IMR-90 (cell line): ENCODE measurements at regions not wholly inside any gene's neighbourhood (a gene's known extent, or its start where the extent isn't known, plus 50 kb on each side); places are given as distances from the start of the nearest gene placed in this dataset.

Experiments
- ATAC-seq: fragments of 200-7000 bp; cut with Tn5 transposase; 2 replicates; pipeline ENCODE4 v1.9.1; 2020; ENCODE audit warnings: low read depth, mild to moderate bottlenecking, moderate library complexity
- BruUV-seq: library from RNA; stranded (reverse); fragments of 400-500 nt; replicated peaks from 2 replicates; lab custom pipeline; 2021; lab: Mats Ljungman, UMichigan
- CTCF ChIA-PET: fragments of 300-600 bp; formaldehyde crosslinking; extraction: SDS; loops from one replicate; lab custom pipeline; 2021; ENCODE audit warnings: antibody characterized with exemption; lab: Yijun Ruan, JAX
- POLR2A ChIA-PET: fragments of 300-600 bp; sonication (Branson Sonifier 250); formaldehyde crosslinking; loops from one replicate; lab custom pipeline; 2022; ENCODE audit warnings: antibody characterized with exemption; ENCODE audit not compliant: unreplicated experiment; lab: Charles Lee
- DNase-seq: peaks from one replicate; pipeline ENCODE4 v3.0.0; 2013
- H2AFZ ChIP-seq: replicated peaks from 2 replicates; pipeline ENCODE3; 2013; ENCODE audit warnings: low read length, mild to moderate bottlenecking; ENCODE audit not compliant: poor library complexity
- H2AK5ac ChIP-seq: 2 replicates; pipeline ENCODE4 v1.6.1; 2013; ENCODE audit warnings: low read depth, low read length, inconsistent platforms
- H2AK9ac ChIP-seq: replicated peaks from 2 replicates; pipeline ENCODE3; 2013; ENCODE audit warnings: mild to moderate bottlenecking, low read depth, low read length, moderate library complexity; ENCODE audit not compliant: poor library complexity
- H2BK120ac ChIP-seq: 2 replicates; pipeline ENCODE4 v1.6.1; 2013; ENCODE audit warnings: low read depth, low read length, inconsistent platforms
- H2BK15ac ChIP-seq: 3 replicates; pipeline ENCODE4 v1.6.1; 2013; ENCODE audit warnings: low read depth, low read length, inconsistent platforms
- H2BK20ac ChIP-seq: 2 replicates; pipeline ENCODE4 v1.6.1; 2013; ENCODE audit warnings: low read depth, mild to moderate bottlenecking, inconsistent platforms, low read length, moderate library complexity
- H2BK5ac ChIP-seq: 2 replicates; pipeline ENCODE4 v1.6.1; 2013; ENCODE audit warnings: mild to moderate bottlenecking, low read depth, low read length, inconsistent platforms; ENCODE audit not compliant: poor library complexity, severe bottlenecking
- H3K14ac ChIP-seq: replicated peaks from 2 replicates; pipeline ENCODE4 v1.6.1; 2013; ENCODE audit warnings: low read depth, low read length, inconsistent platforms
- H3K18ac ChIP-seq: 2 replicates; pipeline ENCODE4 v1.6.1; 2013; ENCODE audit warnings: low read depth, low read length, control low read depth
- H3K23ac ChIP-seq: 2 replicates; pipeline ENCODE4 v1.6.1; 2013; ENCODE audit warnings: low read depth, low read length, inconsistent platforms
- H3K27ac ChIP-seq: 2 replicates; pipeline ENCODE4 v1.5.1; 2013; ENCODE audit warnings: mild to moderate bottlenecking, control low read depth, low read length; ENCODE audit not compliant: insufficient read depth
- H3K27me3 ChIP-seq: 2 replicates; pipeline ENCODE4 v1.6.1; 2013; ENCODE audit warnings: low read length; ENCODE audit not compliant: control insufficient read depth, insufficient read depth
- H3K36me3 ChIP-seq: 2 replicates; pipeline ENCODE4 v1.6.1; 2013; ENCODE audit warnings: low read length, mixed read lengths; ENCODE audit not compliant: control insufficient read depth, insufficient read depth
- H3K4ac ChIP-seq: 2 replicates; pipeline ENCODE4 v1.6.1; 2013; ENCODE audit warnings: low read depth, low read length, inconsistent platforms
- H3K4me1 ChIP-seq: 2 replicates; pipeline ENCODE4 v1.6.1; 2013; ENCODE audit warnings: low read length, mixed read lengths; ENCODE audit not compliant: control insufficient read depth, insufficient read depth
- H3K4me2 ChIP-seq: 2 replicates; pipeline ENCODE4 v1.6.1; 2013; ENCODE audit warnings: low read depth, mild to moderate bottlenecking, control low read depth, low read length, moderate library complexity
- H3K4me3 ChIP-seq: 2 replicates; pipeline ENCODE4 v1.5.1; 2013; ENCODE audit warnings: low read depth, mild to moderate bottlenecking, control low read depth, low read length, moderate library complexity; ENCODE audit not compliant: insufficient read depth
- H3K56ac ChIP-seq: 2 replicates; pipeline ENCODE4 v1.6.1; 2013; ENCODE audit warnings: low read length, inconsistent platforms; ENCODE audit not compliant: insufficient read depth; ENCODE audit errors: extremely low read depth
- H3K79me1 ChIP-seq, 2 experiments: 2 replicates each; pipeline ENCODE4 v1.6.1; 2013; ENCODE audit warnings: low read length in 2 of 2, inconsistent platforms in 1 of 2, low read depth in 1 of 2
- H3K9ac ChIP-seq: 2 replicates; pipeline ENCODE4 v1.6.1; 2013; ENCODE audit warnings: low read depth, low read length, control low read depth
- H3K9me1 ChIP-seq: 2 replicates; pipeline ENCODE4 v1.6.1; 2013; ENCODE audit warnings: low read length, inconsistent platforms; ENCODE audit not compliant: insufficient read depth
- H3K9me3 ChIP-seq: 2 replicates; pipeline ENCODE4 v1.6.1; 2013; ENCODE audit warnings: low read length; ENCODE audit not compliant: control insufficient read depth, insufficient read depth
- H4K20me1 ChIP-seq: 2 replicates; pipeline ENCODE4 v1.6.1; 2013; ENCODE audit warnings: low read length, inconsistent platforms; ENCODE audit not compliant: insufficient read depth
- H4K5ac ChIP-seq: 2 replicates; pipeline ENCODE4 v1.6.1; 2013; ENCODE audit warnings: mild to moderate bottlenecking, low read depth, low read length, control low read depth
- H4K8ac ChIP-seq, 2 experiments: 2 replicates each; pipeline ENCODE4 v1.6.1; 2013; ENCODE audit warnings: low read depth in 2 of 2, low read length in 2 of 2, control low read depth in 1 of 2, inconsistent platforms in 1 of 2
- H4K91ac ChIP-seq: 2 replicates; pipeline ENCODE4 v1.6.1; 2013; ENCODE audit warnings: low read depth, low read length, inconsistent platforms; ENCODE audit not compliant: insufficient read depth
- MAZ ChIP-seq: IDR thresholded peaks from 2 replicates; pipeline ENCODE4 v1.6.1; 2012; ENCODE audit warnings: low read depth, mild to moderate bottlenecking, low read length, improper control_type of control experiment, moderate library complexity, borderline replicate concordance
- USF2 ChIP-seq: fragments of 150-350 bp; IDR thresholded peaks from 2 replicates; pipeline ENCODE4 v1.6.1; 2017; ENCODE audit warnings: mild to moderate bottlenecking, antibody characterized with exemption, low read length, low read depth
- WGBS, 2 experiments: methylation state at CpG; one replicate each; pipeline versions ENCODE4 v1.1.5 to v1.1.7; 2013; ENCODE audit warnings: missing lambda C conversion rate in 2 of 2; ENCODE audit not compliant: insufficient read length in 1 of 2; ENCODE audit errors: extremely low coverage in 2 of 2; 5-methylcytosine and 5-hydroxymethylcytosine counted together
- dilution Hi-C: fragments of 300-500 bp; cut with HindIII; formaldehyde crosslinking; loops from one replicate; pipeline ENCODE4 v1.14.3; 2018; ENCODE audit warnings: low sequenced_read_pairs; ENCODE audit not compliant: unreplicated experiment
- in situ Hi-C: fragments of 300-500 bp; cut with MboI; formaldehyde crosslinking; loops from 3 replicates; pipeline ENCODE4 v1.14.3; 2019; ENCODE audit warnings: low sequenced_read_pairs, inconsistent platforms, mixed read lengths
- intact Hi-C: fragments of 100-400 bp; cut with micrococcal nuclease; formaldehyde crosslinking; loops from 2 replicates; pipeline ENCODE4 v1.10.0; 2022

GRCh38 chr10:28797904-28798371 is 120.6 kb downstream of the BAMBI start:
- no CpG with 5 or more reads among the region's 2 CpGs for WGBS, 2 experiments
- no peak overlapping the region for H2BK120ac ChIP-seq
- H3K14ac ChIP-seq = no peak overlapping the region
- H3K9me1 ChIP-seq = 0 out of 2 replicates have a peak, but pooled peaks cover 4% of the 10 kb centered on the region
- no peak overlapping the region for H3K4ac ChIP-seq
- no peak overlapping the region for H4K5ac ChIP-seq
- no peak for ATAC-seq
- H2AK5ac ChIP-seq = no peak overlapping the region
- no peak overlapping the region for H3K56ac ChIP-seq
- H3K79me1 ChIP-seq = no peaks in the 10 kb centered on the region
- H2AK9ac ChIP-seq = no peak overlapping the region
- no peak overlapping the region for H3K27ac ChIP-seq
- no peak overlapping the region for H3K9ac ChIP-seq
- H3K4me2 ChIP-seq = no peak overlapping the region
- H3K27me3 ChIP-seq = 0 out of 2 replicates have a peak, but pooled peaks cover 2% of the 10 kb centered on the region
- CTCF ChIA-PET = no interaction called here
- no peak for DNase-seq
- in situ Hi-C loops = loop anchor here (25.0 kb wide), 1 partner anchor 111 kb away; the partner anchor contains the start of gene BAMBI
- peaks cover 2% of the 10 kb centered on the region; the same call in 1 of the 2 replicates for H3K4me1 ChIP-seq
- no peaks in the 10 kb centered on the region for H3K9me3 ChIP-seq
- H4K20me1 ChIP-seq = no peaks in the 10 kb centered on the region
- H4K8ac ChIP-seq = no peak overlapping the region
- no peak for TF ChIP-seq USF2
- no peak for TF ChIP-seq MAZ
- no peak overlapping the region for H4K91ac ChIP-seq
- H3K23ac ChIP-seq = no peak overlapping the region
- no peak overlapping the region for H2AFZ ChIP-seq
- no TSS peak for BruUV-seq
- intact Hi-C loops = no loop called here
- no peak overlapping the region for H2BK5ac ChIP-seq
- H2BK15ac ChIP-seq = no peak overlapping the region
- POLR2A ChIA-PET = interaction anchor here (0.6 kb wide), 1 partner anchor 7 kb away, joined by 6 read pairs; no protein-coding TSS in a partner anchor
- H3K18ac ChIP-seq = no peak overlapping the region
- no peak overlapping the region for H3K4me3 ChIP-seq
- no peaks in the 10 kb centered on the region for H3K36me3 ChIP-seq
- H2BK20ac ChIP-seq = peak overlapping the region; percentile 14; the same call in 1 of the 2 replicates
- dilution Hi-C loops = no loop called here
